Stomach (tissue), 4 donors: ENCODE measurements at regions not wholly inside any gene's neighbourhood (a gene's known extent, or its start where the extent isn't known, plus 50 kb on each side); places are given as distances from the start of the nearest gene placed in this dataset.

Experiments used
- EP300 ChIP-seq: sonication (generic); formaldehyde crosslinking; IDR thresholded peaks from one replicate; pipeline ENCODE4 v1.6.1; 2017; ENCODE audit warnings: antibody characterized with exemption
- POLR2A ChIP-seq, 4 donors: fragments of 450-650 bp; IDR thresholded peaks; one replicate each; pipeline ENCODE4 v1.6.1; 2016; ENCODE audit warnings: antibody characterized with exemption in 4 of 4, control low read depth in 2 of 4, mild to moderate bottlenecking in 1 of 4, moderate library complexity in 1 of 4
- POLR2AphosphoS5 ChIP-seq, 3 donors: sonication (generic); formaldehyde crosslinking; IDR thresholded peaks; one replicate each; pipeline ENCODE4 v1.6.1; 2016; ENCODE audit warnings: antibody characterized with exemption in 3 of 3
- TF ChIP-seq, protein P1 (sequence below), 7 experiments: fragments of 450-650 bp in 4 of 7; fragments of 200-600 bp in 3 of 7; sonication (generic) in 3 of 7; IDR thresholded peaks; one replicate each; pipeline ENCODE4 v1.5.1; 2016 to 2019; ENCODE audit warnings: antibody characterized with exemption in 7 of 7, control low read depth in 2 of 7, mild to moderate bottlenecking in 1 of 7

DNA sequence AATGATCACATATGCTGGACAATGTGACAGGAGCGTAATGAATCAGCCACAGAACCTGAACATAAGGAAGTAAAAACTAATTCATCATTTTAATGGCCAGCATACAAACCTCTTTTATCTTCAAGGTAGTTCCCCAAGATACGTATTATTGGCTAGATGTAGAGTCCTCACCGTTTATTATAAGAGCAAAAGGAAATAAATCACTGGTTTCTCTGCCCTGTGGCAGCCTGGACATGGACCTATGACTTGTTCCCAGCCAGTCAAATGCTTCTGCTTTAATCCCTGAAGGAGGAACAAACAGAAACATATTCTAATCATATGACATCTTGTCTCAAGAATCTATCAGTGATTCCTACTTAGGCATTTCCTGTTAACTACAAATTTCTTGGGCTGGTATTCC, 86.8 kb upstream of the FAM241A start:
- TF ChIP-seq, protein P1, sequence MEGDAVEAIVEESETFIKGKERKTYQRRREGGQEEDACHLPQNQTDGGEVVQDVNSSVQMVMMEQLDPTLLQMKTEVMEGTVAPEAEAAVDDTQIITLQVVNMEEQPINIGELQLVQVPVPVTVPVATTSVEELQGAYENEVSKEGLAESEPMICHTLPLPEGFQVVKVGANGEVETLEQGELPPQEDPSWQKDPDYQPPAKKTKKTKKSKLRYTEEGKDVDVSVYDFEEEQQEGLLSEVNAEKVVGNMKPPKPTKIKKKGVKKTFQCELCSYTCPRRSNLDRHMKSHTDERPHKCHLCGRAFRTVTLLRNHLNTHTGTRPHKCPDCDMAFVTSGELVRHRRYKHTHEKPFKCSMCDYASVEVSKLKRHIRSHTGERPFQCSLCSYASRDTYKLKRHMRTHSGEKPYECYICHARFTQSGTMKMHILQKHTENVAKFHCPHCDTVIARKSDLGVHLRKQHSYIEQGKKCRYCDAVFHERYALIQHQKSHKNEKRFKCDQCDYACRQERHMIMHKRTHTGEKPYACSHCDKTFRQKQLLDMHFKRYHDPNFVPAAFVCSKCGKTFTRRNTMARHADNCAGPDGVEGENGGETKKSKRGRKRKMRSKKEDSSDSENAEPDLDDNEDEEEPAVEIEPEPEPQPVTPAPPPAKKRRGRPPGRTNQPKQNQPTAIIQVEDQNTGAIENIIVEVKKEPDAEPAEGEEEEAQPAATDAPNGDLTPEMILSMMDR (IDR thresholded peaks at IDR 0.05) = no peak
- TF ChIP-seq POLR2AphosphoS5 (IDR thresholded peaks at IDR 0.05) = no peak
- TF ChIP-seq POLR2A (IDR thresholded peaks at IDR 0.05) = no peak
- TF ChIP-seq EP300 = no peak
